ENCODE measurements at regions not wholly inside any gene's neighbourhood (a gene's known extent, or its start where the extent isn't known, plus 50 kb on each side); places are given as distances from the start of the nearest gene placed in this dataset.

DNA sequence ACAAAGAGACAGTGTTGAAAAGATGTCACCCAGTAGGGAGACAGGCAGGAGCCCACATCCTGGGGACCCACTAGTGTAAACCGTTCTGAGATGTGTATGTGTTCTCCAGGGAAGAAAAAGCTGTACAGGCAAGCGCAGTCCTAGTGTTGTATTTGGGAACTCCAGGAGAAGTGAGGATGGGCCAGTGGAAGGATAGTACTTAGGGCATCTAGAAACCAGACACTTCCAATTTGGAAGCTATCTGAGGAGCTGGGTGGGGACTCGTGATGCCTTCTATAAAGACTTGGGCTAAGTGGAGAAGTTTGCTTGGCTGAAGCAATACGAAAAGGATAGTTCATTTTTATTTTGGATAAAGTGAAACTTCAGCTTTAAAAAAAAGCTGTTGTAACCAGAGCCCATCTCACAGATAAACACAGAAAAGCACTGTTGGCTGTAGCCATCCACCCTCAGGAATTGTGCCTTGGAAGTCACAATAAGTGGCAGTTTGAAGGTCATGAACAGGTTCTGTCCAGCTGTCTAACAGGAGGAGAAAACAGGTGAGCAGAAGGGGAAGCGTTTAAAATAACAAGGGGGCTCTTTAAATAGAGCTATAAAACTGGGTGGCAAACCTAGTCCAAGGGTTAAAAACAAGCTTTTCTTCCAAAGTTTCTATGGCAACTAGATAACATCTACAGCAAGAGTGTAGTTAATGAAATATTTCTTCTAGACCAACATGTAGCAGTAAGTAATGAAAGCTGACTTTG is 108.0 kb upstream of the ARHGAP5 start (continued):
- TF ChIP-seq FOXS1 (CRISPR knock-in tag; IDR thresholded peaks at IDR 0.05) (no peak), ZC3H11A (IDR thresholded peaks at IDR 0.05) (no peak), HEYL (CRISPR knock-in tag; IDR thresholded peaks at IDR 0.05) (no peak), CTCF (IDR thresholded peaks at IDR 0.05) (no peak), CHD4 (IDR thresholded peaks at IDR 0.05; ENCODE audit: borderline replicate concordance) (no peak), EHMT2 (IDR thresholded peaks at IDR 0.05; ENCODE audit: low read depth) (no peak), ESRRA (IDR thresholded peaks at IDR 0.05; ENCODE audit: borderline replicate concordance, low read length) (no peak)

DNA sequence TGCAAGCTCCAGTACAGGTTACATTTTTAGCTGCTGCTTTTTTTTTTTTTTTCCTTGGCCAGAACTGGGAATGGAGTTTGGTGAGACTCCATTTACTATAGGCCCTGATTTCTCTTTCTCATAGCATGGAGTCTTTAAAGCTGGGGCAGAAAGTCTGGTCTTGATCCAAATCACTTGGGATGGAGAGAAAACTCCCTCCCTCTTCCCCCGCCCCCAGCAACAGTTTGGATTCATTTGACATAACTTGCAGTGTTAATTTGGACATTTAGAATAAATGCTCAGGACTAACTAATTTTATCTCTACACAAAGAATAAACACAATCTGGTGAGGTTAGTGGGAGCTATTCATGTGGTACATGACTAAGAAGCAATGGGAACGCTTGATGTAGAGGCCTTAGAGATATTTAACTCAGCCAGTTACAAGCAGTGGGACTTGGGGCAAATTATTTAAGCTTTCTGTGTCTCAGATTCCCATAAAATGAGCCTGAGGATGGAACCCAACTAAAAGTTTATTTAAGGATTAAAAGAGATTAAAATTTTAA is 107.3 kb upstream of the ARHGAP5 start:
- 86% methylated on average over 2 of the region's 2 CpGs for WGBS (ENCODE audit: missing lambda C conversion rate)
- no peak for ATAC-seq
- ChIA-PET CTCF (interaction anchor here (0.7 to 2.5 kb wide), 4 partner anchors 10 to 44 kb away, joined by 3 to 11 read pairs (median 3); no protein-coding TSS in a partner anchor), POLR2A (interaction anchor here (0.6 to 2.1 kb wide), 2 partner anchors 19 to 24 kb away, joined by 4 to 7 read pairs; no protein-coding TSS in a partner anchor)
- Histone ChIP-seq H3K4me3 (no peak overlapping the region), H3K4me2 (peak overlapping the region; percentile 18; the same call in 1 of the 3 replicates), H3K27ac (no peak overlapping the region), H3K4me1 (peaks cover 49% of the 10 kb centered on the region), H3K9me3 (peaks cover 15% of the 10 kb centered on the region; the same call in 1 of the 3 replicates)
- FAIRE-seq, result no peak
- no peak for TF ChIP-seq JUNB (IDR thresholded peaks at IDR 0.05)
- no peak for TF ChIP-seq RAD21 (conservative IDR thresholded peaks at IDR 0.05 in 1 of 2, IDR thresholded peaks at IDR 0.05 in 1 of 2)
- TF ChIP-seq ZC3H11A (IDR thresholded peaks at IDR 0.05), result no peak
- TF ChIP-seq FOXS1 (CRISPR knock-in tag; IDR thresholded peaks at IDR 0.05), result no peak
- TF ChIP-seq EP300 (IDR thresholded peaks at IDR 0.05), result no peak
- no peak for TF ChIP-seq FOSB (CRISPR knock-in tag; IDR thresholded peaks at IDR 0.05)
- TF ChIP-seq HOXB13 (CRISPR knock-in tag; IDR thresholded peaks at IDR 0.05; ENCODE audit: low read depth), result no peak
- TF ChIP-seq MAX (IDR thresholded peaks at IDR 0.05), result no peak
- no peak for TF ChIP-seq POLR2AphosphoS2 (conservative IDR thresholded peaks at IDR 0.05; ENCODE audit: low read length)
- no peak for TF ChIP-seq ELK1 (IDR thresholded peaks at IDR 0.05; ENCODE audit: low read depth, low read length)
- TF ChIP-seq, protein P1, sequence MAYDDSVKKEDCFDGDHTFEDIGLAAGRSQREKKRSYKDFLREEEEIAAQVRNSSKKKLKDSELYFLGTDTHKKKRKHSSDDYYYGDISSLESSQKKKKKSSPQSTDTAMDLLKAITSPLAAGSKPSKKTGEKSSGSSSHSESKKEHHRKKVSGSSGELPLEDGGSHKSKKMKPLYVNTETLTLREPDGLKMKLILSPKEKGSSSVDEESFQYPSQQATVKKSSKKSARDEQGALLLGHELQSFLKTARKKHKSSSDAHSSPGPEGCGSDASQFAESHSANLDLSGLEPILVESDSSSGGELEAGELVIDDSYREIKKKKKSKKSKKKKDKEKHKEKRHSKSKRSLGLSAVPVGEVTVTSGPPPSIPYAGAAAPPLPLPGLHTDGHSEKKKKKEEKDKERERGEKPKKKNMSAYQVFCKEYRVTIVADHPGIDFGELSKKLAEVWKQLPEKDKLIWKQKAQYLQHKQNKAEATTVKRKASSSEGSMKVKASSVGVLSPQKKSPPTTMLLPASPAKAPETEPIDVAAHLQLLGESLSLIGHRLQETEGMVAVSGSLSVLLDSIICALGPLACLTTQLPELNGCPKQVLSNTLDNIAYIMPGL (CRISPR knock-in tag; IDR thresholded peaks at IDR 0.05; ENCODE audit: borderline replicate concordance), result no peak
- TF ChIP-seq KDM5A (IDR thresholded peaks at IDR 0.05), result no peak
- no peak for TF ChIP-seq ZSCAN20 (CRISPR knock-in tag; IDR thresholded peaks at IDR 0.05)
- no peak for TF ChIP-seq E2F6 (IDR thresholded peaks at IDR 0.05; ENCODE audit: borderline replicate concordance, low read depth)
- no peak for TF ChIP-seq BHLHE40 (IDR thresholded peaks at IDR 0.05; ENCODE audit: low read depth, low read length)
- no peak for TF ChIP-seq ATOH8 (CRISPR knock-in tag; IDR thresholded peaks at IDR 0.05; ENCODE audit: low read depth)
- no peak for TF ChIP-seq MAFK (IDR thresholded peaks at IDR 0.05; ENCODE audit: partially characterized antibody)
- no peak for DNase-seq (ENCODE audit: low read depth in 1 of 2, low spot score in 1 of 2)
